ENCODE measurements at regions not wholly inside any gene's neighbourhood (a gene's known extent, or its start where the extent isn't known, plus 50 kb on each side); places are given as distances from the start of the nearest gene placed in this dataset.

DNA sequence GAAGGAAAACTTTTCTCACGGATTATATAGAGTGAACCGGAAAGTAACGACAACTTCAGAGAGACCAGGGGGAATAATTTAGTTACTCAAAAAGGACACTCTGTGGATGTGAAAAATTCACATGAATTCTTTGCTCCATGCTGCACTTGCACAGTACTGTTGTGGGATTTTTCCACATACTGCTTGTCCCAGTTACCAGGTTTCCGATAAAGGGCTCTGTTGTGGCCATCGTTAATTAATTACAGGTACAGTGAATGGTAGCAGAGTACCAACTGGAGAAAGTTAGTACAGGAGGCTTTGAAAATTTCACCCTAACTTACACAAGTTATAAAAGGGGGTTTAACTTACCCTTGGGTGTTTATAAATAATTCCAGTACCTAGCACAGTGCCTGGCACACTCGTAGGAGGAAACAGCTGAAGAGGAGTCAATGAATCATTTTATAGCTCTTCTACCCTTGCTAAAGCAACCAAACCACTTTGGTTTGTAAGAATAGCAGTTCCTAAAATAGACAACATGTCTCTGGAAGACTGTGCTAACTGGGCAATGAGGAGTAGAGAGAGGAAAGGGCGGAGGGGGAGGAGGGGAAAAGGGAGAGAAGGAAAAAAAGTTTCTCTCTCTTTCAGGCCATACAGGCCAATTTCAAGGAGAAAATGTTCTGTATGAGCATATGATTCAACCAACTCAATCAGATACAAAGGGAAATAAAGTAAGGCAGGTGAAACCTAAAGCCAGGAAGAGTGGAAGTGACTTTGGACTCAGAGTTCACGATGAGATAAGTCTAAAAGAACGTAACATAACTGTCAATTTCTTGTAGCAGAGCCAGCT lies 98.3 kb upstream of the MAGI3 start:
- TF ChIP-seq, protein P1, sequence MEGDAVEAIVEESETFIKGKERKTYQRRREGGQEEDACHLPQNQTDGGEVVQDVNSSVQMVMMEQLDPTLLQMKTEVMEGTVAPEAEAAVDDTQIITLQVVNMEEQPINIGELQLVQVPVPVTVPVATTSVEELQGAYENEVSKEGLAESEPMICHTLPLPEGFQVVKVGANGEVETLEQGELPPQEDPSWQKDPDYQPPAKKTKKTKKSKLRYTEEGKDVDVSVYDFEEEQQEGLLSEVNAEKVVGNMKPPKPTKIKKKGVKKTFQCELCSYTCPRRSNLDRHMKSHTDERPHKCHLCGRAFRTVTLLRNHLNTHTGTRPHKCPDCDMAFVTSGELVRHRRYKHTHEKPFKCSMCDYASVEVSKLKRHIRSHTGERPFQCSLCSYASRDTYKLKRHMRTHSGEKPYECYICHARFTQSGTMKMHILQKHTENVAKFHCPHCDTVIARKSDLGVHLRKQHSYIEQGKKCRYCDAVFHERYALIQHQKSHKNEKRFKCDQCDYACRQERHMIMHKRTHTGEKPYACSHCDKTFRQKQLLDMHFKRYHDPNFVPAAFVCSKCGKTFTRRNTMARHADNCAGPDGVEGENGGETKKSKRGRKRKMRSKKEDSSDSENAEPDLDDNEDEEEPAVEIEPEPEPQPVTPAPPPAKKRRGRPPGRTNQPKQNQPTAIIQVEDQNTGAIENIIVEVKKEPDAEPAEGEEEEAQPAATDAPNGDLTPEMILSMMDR (IDR thresholded peaks at IDR 0.05): no peak
- TF ChIP-seq EP300 (IDR thresholded peaks at IDR 0.05) (no peak), POLR2AphosphoS5 (IDR thresholded peaks at IDR 0.05) (no peak), POLR2A (IDR thresholded peaks at IDR 0.05) (no peak)
- Histone ChIP-seq H3K27ac (no peak overlapping the region), H3K36me3 (no peaks in the 10 kb centered on the region), H3K9me3 (no peaks in the 10 kb centered on the region), H3K27me3 (no peaks in the 10 kb centered on the region), H3K4me1 (no peaks in the 10 kb centered on the region), H3K4me3 (no peak overlapping the region)
- WGBS, 2 donors (ENCODE audit: low coverage in 1 of 2): 62 to 77% methylated on average over 6 to 9 of the region's 9 CpGs
- no peak for ATAC-seq

DNA sequence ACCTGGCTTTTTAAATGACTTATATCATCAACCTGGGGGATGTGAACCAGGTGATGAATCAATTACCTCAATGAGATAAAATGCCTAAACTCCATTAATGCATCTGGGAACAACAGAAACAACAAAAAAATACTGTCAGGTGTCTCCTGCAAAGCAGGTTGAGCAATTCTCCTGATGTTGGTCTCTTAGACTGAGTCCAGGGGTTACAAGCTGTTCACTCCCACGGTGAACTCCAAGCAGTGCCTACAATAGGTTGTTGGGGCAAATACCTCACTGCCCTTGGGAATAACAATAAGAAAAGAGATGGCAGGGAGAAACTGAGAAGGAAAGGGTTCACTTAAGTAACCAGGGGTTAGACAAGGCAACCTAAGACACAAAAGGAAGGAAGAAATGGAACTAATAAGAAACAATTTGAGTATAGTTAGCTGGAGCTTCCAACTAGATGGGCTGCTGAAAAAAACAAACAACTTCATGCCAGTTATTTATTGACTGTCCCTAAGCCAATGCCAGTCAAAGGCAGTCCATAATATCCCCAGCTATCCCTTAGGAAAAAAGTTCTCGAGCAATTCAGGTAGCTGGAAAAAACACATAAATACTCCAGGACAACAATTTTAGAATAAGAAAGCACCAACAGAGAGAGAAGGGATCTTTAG lies 97.6 kb upstream of the MAGI3 start:
- Histone ChIP-seq H3K9me3 (no peaks in the 10 kb centered on the region), H3K27ac (no peak overlapping the region), H3K4me3 (no peak overlapping the region), H3K4me1 (no peaks in the 10 kb centered on the region), H3K27me3 (no peaks in the 10 kb centered on the region), H3K36me3 (no peaks in the 10 kb centered on the region)
- 73 to 79% methylated on average over 2 of the region's 2 CpGs for WGBS, 2 donors (ENCODE audit: low coverage in 1 of 2)
- TF ChIP-seq EP300 (IDR thresholded peaks at IDR 0.05): no peak
- TF ChIP-seq, protein P1 (IDR thresholded peaks at IDR 0.05): no peak
- no peak for ATAC-seq

DNA sequence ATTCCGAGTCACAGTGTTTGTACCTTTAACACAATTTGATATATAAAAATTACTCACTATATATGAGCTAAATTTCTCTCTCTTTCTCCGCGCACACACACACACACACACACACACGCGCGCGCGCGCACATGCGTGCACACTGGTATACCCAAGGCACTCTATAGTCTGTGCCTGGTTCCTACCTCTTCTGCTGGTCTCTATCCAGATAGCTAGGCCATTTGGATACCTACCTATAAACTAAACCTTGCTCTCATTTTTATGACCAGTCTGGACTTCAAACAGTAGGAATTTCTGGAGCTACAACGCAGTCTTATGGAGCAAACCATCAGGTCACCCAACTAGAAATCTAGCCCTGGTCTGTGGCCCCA lies 97.1 kb upstream of the MAGI3 start:
- Histone ChIP-seq H3K36me3 (no peaks in the 10 kb centered on the region), H3K9me3 (no peaks in the 10 kb centered on the region), H3K4me1 (no peaks in the 10 kb centered on the region), H3K27ac (no peak overlapping the region), H3K4me3 (no peak overlapping the region), H3K27me3 (no peaks in the 10 kb centered on the region)
- no peak for ATAC-seq
- 87% methylated on average over 11 of the region's 11 CpGs for WGBS, 2 donors (ENCODE audit: low coverage in 1 of 2)
- TF ChIP-seq, protein P1 (IDR thresholded peaks at IDR 0.05): no peak
- TF ChIP-seq POLR2A (IDR thresholded peaks at IDR 0.05) (no peak), POLR2AphosphoS5 (IDR thresholded peaks at IDR 0.05) (no peak), EP300 (IDR thresholded peaks at IDR 0.05) (no peak)

DNA sequence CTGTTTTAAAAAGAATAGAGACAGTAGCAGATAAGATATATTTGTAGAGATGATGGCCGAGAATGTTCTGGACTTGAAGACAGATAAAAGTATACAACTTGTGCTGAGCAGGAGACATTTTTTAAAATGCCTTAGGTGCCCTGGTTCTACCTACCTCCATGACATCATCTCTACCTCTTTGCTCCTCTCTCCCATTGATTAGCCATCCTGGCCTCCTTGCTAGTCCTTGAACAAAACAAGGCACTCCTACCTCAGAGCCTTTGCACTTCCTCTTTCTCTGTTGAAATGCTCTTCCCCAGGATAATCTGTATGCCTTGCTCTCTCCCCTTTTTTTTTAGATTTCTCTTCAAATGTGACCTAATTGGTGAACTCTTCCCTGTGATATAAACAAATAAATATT lies 92.6 kb upstream of the MAGI3 start:
- ATAC-seq: no peak
- H3K4me1 ChIP-seq: no peaks in the 10 kb centered on the region
- H3K9me3 ChIP-seq: no peaks in the 10 kb centered on the region
- WGBS, 2 donors (ENCODE audit: low coverage in 1 of 2): 79 to 89% methylated on average over 1 of the region's 1 CpG
- no peak overlapping the region for H3K27ac ChIP-seq
- TF ChIP-seq POLR2A (IDR thresholded peaks at IDR 0.05) (no peak), EP300 (IDR thresholded peaks at IDR 0.05) (no peak), POLR2AphosphoS5 (IDR thresholded peaks at IDR 0.05) (no peak)
- TF ChIP-seq, protein P1 (IDR thresholded peaks at IDR 0.05): no peak
- H3K4me3 ChIP-seq: no peak overlapping the region
- no peaks in the 10 kb centered on the region for H3K36me3 ChIP-seq
- H3K27me3 ChIP-seq: no peaks in the 10 kb centered on the region

DNA sequence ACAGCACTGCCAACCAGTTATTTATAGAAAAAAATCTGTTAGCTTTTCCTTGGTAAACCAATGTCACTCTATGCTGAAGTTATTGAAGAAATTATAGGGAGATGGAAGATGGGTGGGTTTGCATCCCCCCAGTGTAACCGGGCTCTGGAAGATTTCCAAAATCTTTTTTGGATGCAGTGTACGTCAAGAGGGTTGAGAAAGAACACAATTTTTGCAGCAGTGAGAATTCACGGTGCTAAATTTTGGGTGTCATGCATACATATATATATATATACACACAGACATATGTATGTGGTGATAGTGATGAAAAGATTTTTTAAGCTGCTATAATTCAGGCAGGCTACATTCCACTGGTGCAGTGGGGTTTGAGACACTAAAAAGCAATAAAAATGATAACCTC lies 91.4 kb upstream of the MAGI3 start:
- Histone ChIP-seq H3K4me1 (no peaks in the 10 kb centered on the region), H3K9me3 (no peaks in the 10 kb centered on the region), H3K27ac (no peak overlapping the region), H3K4me3 (no peak overlapping the region), H3K27me3 (no peaks in the 10 kb centered on the region), H3K36me3 (no peaks in the 10 kb centered on the region)
- 45 to 59% methylated on average over 2 to 3 of the region's 3 CpGs for WGBS, 2 donors (ENCODE audit: low coverage in 1 of 2)
- no peak for ATAC-seq
- TF ChIP-seq EP300 (IDR thresholded peaks at IDR 0.05) (no peak), POLR2A (IDR thresholded peaks at IDR 0.05) (no peak), POLR2AphosphoS5 (IDR thresholded peaks at IDR 0.05) (no peak)
- TF ChIP-seq, protein P1 (IDR thresholded peaks at IDR 0.05): no peak

Measured in gastroesophageal sphincter (tissue), 4 donors.